DND-41 (cell line): ENCODE measurements at regions not wholly inside any gene's neighbourhood (a gene's known extent, or its start where the extent isn't known, plus 50 kb on each side); places are given as distances from the start of the nearest gene placed in this dataset.
"Not testable (repeated sequence)": the region's sequence is repeated elsewhere in the genome, so short reads cannot be mapped to it uniquely, and the experiment has no call there.

Source experiments
- ATAC-seq: fragments of 200-7000 bp; cut with Tn5 transposase; 3 replicates; pipeline ENCODE4 v1.9.1; 2021; ENCODE audit warnings: low read depth; ENCODE audit not compliant: insufficient read depth
- DNase-seq: peaks from one replicate; pipeline ENCODE4 v3.0.0-alpha.2; 2020
- H2AFZ ChIP-seq: 2 replicates; pipeline ENCODE4 v1.6.0; 2012; ENCODE audit warnings: low read depth, low read length
- H3K27ac ChIP-seq: 2 replicates; pipeline ENCODE4 v1.5.1; 2012; ENCODE audit warnings: low read length, inconsistent platforms
- H3K27me3 ChIP-seq: fragments of 200-600 bp; sonication (generic); 2 replicates; pipeline ENCODE4 v1.6.0; 2012; ENCODE audit warnings: low read length, mild to moderate bottlenecking, inconsistent platforms; ENCODE audit not compliant: insufficient read depth, poor library complexity
- H3K36me3 ChIP-seq: 2 replicates; pipeline ENCODE4 v1.5.1; 2012; ENCODE audit warnings: low read length, inconsistent platforms; ENCODE audit not compliant: insufficient read depth
- H3K4me1 ChIP-seq: 2 replicates; pipeline ENCODE4 v1.5.1; 2012; ENCODE audit warnings: mild to moderate bottlenecking, low read length; ENCODE audit not compliant: insufficient read depth
- H3K4me2 ChIP-seq: 2 replicates; pipeline ENCODE4 v1.6.0; 2012; ENCODE audit warnings: mild to moderate bottlenecking, moderate library complexity, low read length, inconsistent platforms; ENCODE audit not compliant: insufficient read depth
- H3K4me3 ChIP-seq, 2 experiments: fragments of 200-600 bp in 1 of 2; shearing (Covaris generic) in 1 of 2; 2 replicates each; pipeline ENCODE4 v1.5.1; 2012 to 2016; ENCODE audit warnings: inconsistent platforms in 2 of 2, low read length in 2 of 2, mild to moderate bottlenecking in 2 of 2, low read depth in 1 of 2, moderate library complexity in 1 of 2
- H3K79me2 ChIP-seq: 2 replicates; pipeline ENCODE4 v1.6.0; 2012; ENCODE audit warnings: low read length, inconsistent platforms; ENCODE audit not compliant: insufficient read depth
- H3K9ac ChIP-seq: 2 replicates; pipeline ENCODE4 v1.6.0; 2012; ENCODE audit warnings: low read depth, mild to moderate bottlenecking, inconsistent platforms, low read length, moderate library complexity
- H3K9me3 ChIP-seq: 2 replicates; pipeline ENCODE4 v1.5.1; 2012; ENCODE audit warnings: low read length, moderate library complexity, mild to moderate bottlenecking, inconsistent platforms; ENCODE audit not compliant: insufficient read depth, severe bottlenecking
- H4K20me1 ChIP-seq: 2 replicates; pipeline ENCODE4 v1.6.0; 2012; ENCODE audit warnings: low read length; ENCODE audit not compliant: insufficient read depth
- CTCF ChIP-seq: IDR thresholded peaks from 2 replicates; pipeline ENCODE4 v1.5.1; 2012; ENCODE audit warnings: borderline replicate concordance, low read length, moderate library complexity, mild to moderate bottlenecking; ENCODE audit not compliant: poor library complexity, severe bottlenecking; ENCODE audit errors: extremely low read depth
- EZH2 ChIP-seq: IDR thresholded peaks from 3 replicates; pipeline ENCODE4 v1.6.1; 2012; ENCODE audit warnings: borderline replicate concordance, low read depth, mild to moderate bottlenecking, moderate library complexity, low read length, inconsistent platforms; ENCODE audit not compliant: severe bottlenecking

GRCh38 chr12:112694065-112694464 is 97.5 kb upstream of the RPH3A start:
- ATAC-seq (no peak), DNase-seq (no peak)
- H3K4me2 ChIP-seq, result no peak overlapping the region
- no peak overlapping the region for H2AFZ ChIP-seq
- no peaks in the 10 kb centered on the region for H3K9me3 ChIP-seq
- TF ChIP-seq CTCF, result no peak
- TF ChIP-seq EZH2, result no peak
- no peak overlapping the region for H3K27ac ChIP-seq
- H3K4me3 ChIP-seq, result no peak overlapping the region
- H3K36me3 ChIP-seq, result no peaks in the 10 kb centered on the region
- no peak overlapping the region for H3K9ac ChIP-seq
- no peaks in the 10 kb centered on the region for H3K27me3 ChIP-seq
- no peaks in the 10 kb centered on the region for H3K4me1 ChIP-seq
- no peaks in the 10 kb centered on the region for H4K20me1 ChIP-seq
- no peaks in the 10 kb centered on the region for H3K79me2 ChIP-seq

GRCh38 chr12:112697441-112697840 is 94.1 kb upstream of the RPH3A start:
- H3K36me3 ChIP-seq, H3K27me3 ChIP-seq, H3K4me1 ChIP-seq, H3K79me2 ChIP-seq, ATAC-seq, H3K27ac ChIP-seq, H3K4me2 ChIP-seq, H3K9ac ChIP-seq, H3K4me3 ChIP-seq, H2AFZ ChIP-seq, DNase-seq, H3K9me3 ChIP-seq, H4K20me1 ChIP-seq: not testable (repeated sequence)

DNA sequence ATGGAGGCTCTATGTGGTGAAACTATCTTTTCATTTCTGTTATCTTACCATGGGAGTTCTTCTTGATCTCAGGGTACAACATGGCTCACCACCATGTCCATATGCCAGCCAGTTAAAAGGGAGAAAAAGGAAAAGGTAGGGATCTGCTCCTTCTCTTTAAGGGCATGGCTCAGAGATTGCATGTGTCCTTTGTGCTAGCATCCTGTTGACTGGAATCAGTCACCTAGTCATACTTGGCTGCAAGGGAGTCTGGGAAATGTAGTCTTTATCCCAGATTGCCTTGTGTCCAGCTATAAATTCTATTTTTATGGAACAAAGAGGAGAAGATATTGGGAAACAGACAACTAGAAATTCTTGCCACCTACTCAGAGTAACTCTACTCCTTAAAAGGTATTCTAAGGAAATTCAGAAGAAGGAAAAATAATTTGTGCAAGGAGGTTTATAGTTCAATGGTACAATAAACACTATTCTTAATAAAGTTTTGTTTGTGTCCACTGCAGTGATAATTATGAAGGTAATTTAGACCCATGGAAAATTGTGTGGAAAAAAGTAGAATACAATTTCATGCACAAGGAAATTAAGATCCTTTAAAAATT is 86.4 kb upstream of the RPH3A start:
- no peak overlapping the region for H3K4me2 ChIP-seq
- H3K79me2 ChIP-seq, result no peaks in the 10 kb centered on the region
- H3K36me3 ChIP-seq, result no peaks in the 10 kb centered on the region
- no peak overlapping the region for H2AFZ ChIP-seq
- no peak for TF ChIP-seq EZH2
- TF ChIP-seq CTCF, result no peak
- H3K9ac ChIP-seq, result no peak overlapping the region
- H3K27me3 ChIP-seq, result no peaks in the 10 kb centered on the region
- H3K27ac ChIP-seq, result no peak overlapping the region
- no peaks in the 10 kb centered on the region for H3K4me1 ChIP-seq
- no peaks in the 10 kb centered on the region for H3K9me3 ChIP-seq
- no peak for DNase-seq
- no peak overlapping the region for H3K4me3 ChIP-seq
- no peaks in the 10 kb centered on the region for H4K20me1 ChIP-seq
- no peak for ATAC-seq

- H3K4me2 ChIP-seq, result no peak overlapping the region
- no peaks in the 10 kb centered on the region for H3K9me3 ChIP-seq
- ATAC-seq, result no peak
- no peak for TF ChIP-seq EZH2
- no peak for TF ChIP-seq CTCF
- H3K27ac ChIP-seq, result no peak overlapping the region
- H3K9ac ChIP-seq, result no peak overlapping the region
- H3K79me2 ChIP-seq, result no peaks in the 10 kb centered on the region
- no peak overlapping the region for H2AFZ ChIP-seq
- no peaks in the 10 kb centered on the region for H3K4me1 ChIP-seq
- no peak for DNase-seq
- H4K20me1 ChIP-seq, result no peaks in the 10 kb centered on the region
- no peak overlapping the region for H3K4me3 ChIP-seq
- H3K36me3 ChIP-seq, result no peaks in the 10 kb centered on the region
- H3K27me3 ChIP-seq, result peaks cover 9% of the 10 kb centered on the region
Observed at GRCh38 chr12:112710414-112710813, 81.1 kb upstream of the RPH3A start.
